IMR-90 (cell line): ENCODE measurements at regions not wholly inside any gene's neighbourhood (a gene's known extent, or its start where the extent isn't known, plus 50 kb on each side); places are given as distances from the start of the nearest gene placed in this dataset.

Experiments
- ATAC-seq: fragments of 200-7000 bp; cut with Tn5 transposase; 2 replicates; pipeline ENCODE4 v1.9.1; 2020; ENCODE audit warnings: low read depth, mild to moderate bottlenecking, moderate library complexity
- BruUV-seq: library from RNA; stranded (reverse); fragments of 400-500 nt; replicated peaks from 2 replicates; lab custom pipeline; 2021; lab: Mats Ljungman, UMichigan
- CTCF ChIA-PET: fragments of 300-600 bp; formaldehyde crosslinking; extraction: SDS; loops from one replicate; lab custom pipeline; 2021; ENCODE audit warnings: antibody characterized with exemption; lab: Yijun Ruan, JAX
- POLR2A ChIA-PET: fragments of 300-600 bp; sonication (Branson Sonifier 250); formaldehyde crosslinking; loops from one replicate; lab custom pipeline; 2022; ENCODE audit warnings: antibody characterized with exemption; ENCODE audit not compliant: unreplicated experiment; lab: Charles Lee
- DNase-seq: peaks from one replicate; pipeline ENCODE4 v3.0.0; 2013
- H2AFZ ChIP-seq: replicated peaks from 2 replicates; pipeline ENCODE3; 2013; ENCODE audit warnings: low read length, mild to moderate bottlenecking; ENCODE audit not compliant: poor library complexity
- H2AK5ac ChIP-seq: 2 replicates; pipeline ENCODE4 v1.6.1; 2013; ENCODE audit warnings: low read depth, low read length, inconsistent platforms
- H2AK9ac ChIP-seq: replicated peaks from 2 replicates; pipeline ENCODE3; 2013; ENCODE audit warnings: mild to moderate bottlenecking, low read depth, low read length, moderate library complexity; ENCODE audit not compliant: poor library complexity
- H2BK120ac ChIP-seq: 2 replicates; pipeline ENCODE4 v1.6.1; 2013; ENCODE audit warnings: low read depth, low read length, inconsistent platforms
- H2BK15ac ChIP-seq: 3 replicates; pipeline ENCODE4 v1.6.1; 2013; ENCODE audit warnings: low read depth, low read length, inconsistent platforms
- H2BK20ac ChIP-seq: 2 replicates; pipeline ENCODE4 v1.6.1; 2013; ENCODE audit warnings: low read depth, mild to moderate bottlenecking, inconsistent platforms, low read length, moderate library complexity
- H2BK5ac ChIP-seq: 2 replicates; pipeline ENCODE4 v1.6.1; 2013; ENCODE audit warnings: mild to moderate bottlenecking, low read depth, low read length, inconsistent platforms; ENCODE audit not compliant: poor library complexity, severe bottlenecking
- H3K14ac ChIP-seq: replicated peaks from 2 replicates; pipeline ENCODE4 v1.6.1; 2013; ENCODE audit warnings: low read depth, low read length, inconsistent platforms
- H3K18ac ChIP-seq: 2 replicates; pipeline ENCODE4 v1.6.1; 2013; ENCODE audit warnings: low read depth, low read length, control low read depth
- H3K23ac ChIP-seq: 2 replicates; pipeline ENCODE4 v1.6.1; 2013; ENCODE audit warnings: low read depth, low read length, inconsistent platforms
- H3K27ac ChIP-seq: 2 replicates; pipeline ENCODE4 v1.5.1; 2013; ENCODE audit warnings: mild to moderate bottlenecking, control low read depth, low read length; ENCODE audit not compliant: insufficient read depth
- H3K27me3 ChIP-seq: 2 replicates; pipeline ENCODE4 v1.6.1; 2013; ENCODE audit warnings: low read length; ENCODE audit not compliant: control insufficient read depth, insufficient read depth
- H3K36me3 ChIP-seq: 2 replicates; pipeline ENCODE4 v1.6.1; 2013; ENCODE audit warnings: low read length, mixed read lengths; ENCODE audit not compliant: control insufficient read depth, insufficient read depth
- H3K4ac ChIP-seq: 2 replicates; pipeline ENCODE4 v1.6.1; 2013; ENCODE audit warnings: low read depth, low read length, inconsistent platforms
- H3K4me1 ChIP-seq: 2 replicates; pipeline ENCODE4 v1.6.1; 2013; ENCODE audit warnings: low read length, mixed read lengths; ENCODE audit not compliant: control insufficient read depth, insufficient read depth
- H3K4me2 ChIP-seq: 2 replicates; pipeline ENCODE4 v1.6.1; 2013; ENCODE audit warnings: low read depth, mild to moderate bottlenecking, control low read depth, low read length, moderate library complexity
- H3K4me3 ChIP-seq: 2 replicates; pipeline ENCODE4 v1.5.1; 2013; ENCODE audit warnings: low read depth, mild to moderate bottlenecking, control low read depth, low read length, moderate library complexity; ENCODE audit not compliant: insufficient read depth
- H3K56ac ChIP-seq: 2 replicates; pipeline ENCODE4 v1.6.1; 2013; ENCODE audit warnings: low read length, inconsistent platforms; ENCODE audit not compliant: insufficient read depth; ENCODE audit errors: extremely low read depth
- H3K79me1 ChIP-seq, 2 experiments: 2 replicates each; pipeline ENCODE4 v1.6.1; 2013; ENCODE audit warnings: low read length in 2 of 2, inconsistent platforms in 1 of 2, low read depth in 1 of 2
- H3K9ac ChIP-seq: 2 replicates; pipeline ENCODE4 v1.6.1; 2013; ENCODE audit warnings: low read depth, low read length, control low read depth
- H3K9me1 ChIP-seq: 2 replicates; pipeline ENCODE4 v1.6.1; 2013; ENCODE audit warnings: low read length, inconsistent platforms; ENCODE audit not compliant: insufficient read depth
- H3K9me3 ChIP-seq: 2 replicates; pipeline ENCODE4 v1.6.1; 2013; ENCODE audit warnings: low read length; ENCODE audit not compliant: control insufficient read depth, insufficient read depth
- H4K20me1 ChIP-seq: 2 replicates; pipeline ENCODE4 v1.6.1; 2013; ENCODE audit warnings: low read length, inconsistent platforms; ENCODE audit not compliant: insufficient read depth
- H4K5ac ChIP-seq: 2 replicates; pipeline ENCODE4 v1.6.1; 2013; ENCODE audit warnings: mild to moderate bottlenecking, low read depth, low read length, control low read depth
- H4K8ac ChIP-seq, 2 experiments: 2 replicates each; pipeline ENCODE4 v1.6.1; 2013; ENCODE audit warnings: low read depth in 2 of 2, low read length in 2 of 2, control low read depth in 1 of 2, inconsistent platforms in 1 of 2
- H4K91ac ChIP-seq: 2 replicates; pipeline ENCODE4 v1.6.1; 2013; ENCODE audit warnings: low read depth, low read length, inconsistent platforms; ENCODE audit not compliant: insufficient read depth
- CEBPB ChIP-seq: IDR thresholded peaks from 2 replicates; pipeline ENCODE4 v1.6.1; 2012; ENCODE audit warnings: low read depth, low read length, improper control_type of control experiment
- MXI1 ChIP-seq: IDR thresholded peaks from 2 replicates; pipeline ENCODE4 v1.6.1; 2012; ENCODE audit warnings: low read depth, mild to moderate bottlenecking, low read length, moderate library complexity, borderline replicate concordance
- RAD21 ChIP-seq: IDR thresholded peaks from 2 replicates; pipeline ENCODE4 v1.6.1; 2012; ENCODE audit warnings: low read length, improper control_type of control experiment
- RCOR1 ChIP-seq: IDR thresholded peaks from 2 replicates; pipeline ENCODE4 v1.6.1; 2012; ENCODE audit warnings: mild to moderate bottlenecking, low read length, improper control_type of control experiment; ENCODE audit not compliant: insufficient replicate concordance
- RFX5 ChIP-seq: IDR thresholded peaks from 2 replicates; pipeline ENCODE4 v1.8.0; 2012; ENCODE audit warnings: low read depth, mild to moderate bottlenecking, low read length, moderate library complexity
- WGBS, 2 experiments: methylation state at CpG; one replicate each; pipeline versions ENCODE4 v1.1.5 to v1.1.7; 2013; ENCODE audit warnings: missing lambda C conversion rate in 2 of 2; ENCODE audit not compliant: insufficient read length in 1 of 2; ENCODE audit errors: extremely low coverage in 2 of 2; 5-methylcytosine and 5-hydroxymethylcytosine counted together
- dilution Hi-C: fragments of 300-500 bp; cut with HindIII; formaldehyde crosslinking; loops from one replicate; pipeline ENCODE4 v1.14.3; 2018; ENCODE audit warnings: low sequenced_read_pairs; ENCODE audit not compliant: unreplicated experiment
- in situ Hi-C: fragments of 300-500 bp; cut with MboI; formaldehyde crosslinking; loops from 3 replicates; pipeline ENCODE4 v1.14.3; 2019; ENCODE audit warnings: low sequenced_read_pairs, inconsistent platforms, mixed read lengths
- intact Hi-C: fragments of 100-400 bp; cut with micrococcal nuclease; formaldehyde crosslinking; loops from 2 replicates; pipeline ENCODE4 v1.10.0; 2022
- TF ChIP-seq, protein P1 (sequence below): fragments of 150-350 bp; IDR thresholded peaks from 2 replicates; pipeline ENCODE4 v1.6.1; 2017; ENCODE audit warnings: mild to moderate bottlenecking, antibody characterized with exemption, low read length, low read depth
- TF ChIP-seq, protein P2 (sequence below): fragments of 150-350 bp; IDR thresholded peaks from 2 replicates; pipeline ENCODE4 v1.6.1; 2016; ENCODE audit warnings: low read depth, mild to moderate bottlenecking, low read length, moderate library complexity, borderline replicate concordance

DNA sequence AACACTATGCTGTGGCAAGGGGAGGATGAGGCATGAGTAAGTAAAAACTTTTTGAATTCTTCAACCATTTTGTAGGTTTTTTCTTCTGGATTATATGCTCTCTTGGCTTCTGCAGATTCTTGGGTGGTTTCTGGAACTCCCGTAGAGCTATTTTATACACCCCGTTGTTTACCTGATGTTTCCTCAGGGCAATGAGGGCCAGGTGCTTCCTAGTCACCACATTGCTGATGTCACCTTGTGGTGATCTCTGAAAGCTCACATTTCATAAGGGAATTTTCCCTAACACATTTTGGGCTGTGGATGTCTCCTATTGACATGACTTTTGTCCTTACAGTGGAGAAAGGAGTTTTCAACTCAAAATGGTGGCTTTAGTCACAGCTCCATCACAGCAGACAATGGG is 356.6 kb downstream of the PLA2G4A start:
- WGBS, 2 experiments, result no CpG with 5 or more reads among the region's 2 CpGs
- in situ Hi-C loops, result no loop called here
- intact Hi-C loops, result no loop called here
- no peak for ATAC-seq
- no peaks in the 10 kb centered on the region for H3K36me3 ChIP-seq
- H3K27ac ChIP-seq, result no peak overlapping the region
- no peak overlapping the region for H3K23ac ChIP-seq
- H3K56ac ChIP-seq, result no peak overlapping the region
- no peak overlapping the region for H3K4ac ChIP-seq
- H3K4me3 ChIP-seq, result no peak overlapping the region
- no peaks in the 10 kb centered on the region for H3K4me1 ChIP-seq
- no peak overlapping the region for H2AK9ac ChIP-seq
- H4K5ac ChIP-seq, result no peak overlapping the region
- no peaks in the 10 kb centered on the region for H3K27me3 ChIP-seq
- TF ChIP-seq RFX5 (no peak), RAD21 (no peak), CEBPB (no peak), RCOR1 (no peak), MXI1 (no peak)
- TF ChIP-seq, protein P1, sequence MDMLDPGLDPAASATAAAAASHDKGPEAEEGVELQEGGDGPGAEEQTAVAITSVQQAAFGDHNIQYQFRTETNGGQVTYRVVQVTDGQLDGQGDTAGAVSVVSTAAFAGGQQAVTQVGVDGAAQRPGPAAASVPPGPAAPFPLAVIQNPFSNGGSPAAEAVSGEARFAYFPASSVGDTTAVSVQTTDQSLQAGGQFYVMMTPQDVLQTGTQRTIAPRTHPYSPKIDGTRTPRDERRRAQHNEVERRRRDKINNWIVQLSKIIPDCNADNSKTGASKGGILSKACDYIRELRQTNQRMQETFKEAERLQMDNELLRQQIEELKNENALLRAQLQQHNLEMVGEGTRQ, result no peak
- TF ChIP-seq, protein P2, sequence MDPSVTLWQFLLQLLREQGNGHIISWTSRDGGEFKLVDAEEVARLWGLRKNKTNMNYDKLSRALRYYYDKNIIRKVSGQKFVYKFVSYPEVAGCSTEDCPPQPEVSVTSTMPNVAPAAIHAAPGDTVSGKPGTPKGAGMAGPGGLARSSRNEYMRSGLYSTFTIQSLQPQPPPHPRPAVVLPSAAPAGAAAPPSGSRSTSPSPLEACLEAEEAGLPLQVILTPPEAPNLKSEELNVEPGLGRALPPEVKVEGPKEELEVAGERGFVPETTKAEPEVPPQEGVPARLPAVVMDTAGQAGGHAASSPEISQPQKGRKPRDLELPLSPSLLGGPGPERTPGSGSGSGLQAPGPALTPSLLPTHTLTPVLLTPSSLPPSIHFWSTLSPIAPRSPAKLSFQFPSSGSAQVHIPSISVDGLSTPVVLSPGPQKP, result no peak
- H4K91ac ChIP-seq, result no peak overlapping the region
- BruUV-seq, result no TSS peak
- no peak overlapping the region for H2BK5ac ChIP-seq
- H3K9me1 ChIP-seq, result no peaks in the 10 kb centered on the region
- no peak overlapping the region for H3K9ac ChIP-seq
- no peak overlapping the region for H4K8ac ChIP-seq
- H2AK5ac ChIP-seq, result no peak overlapping the region
- no peak overlapping the region for H3K14ac ChIP-seq
- no peak overlapping the region for H3K18ac ChIP-seq
- H3K79me1 ChIP-seq, result no peaks in the 10 kb centered on the region
- ChIA-PET POLR2A (no interaction called here), CTCF (no interaction called here)
- dilution Hi-C loops, result no loop called here
- no peaks in the 10 kb centered on the region for H3K9me3 ChIP-seq
- no peaks in the 10 kb centered on the region for H4K20me1 ChIP-seq
- DNase-seq, result no peak
- no peak overlapping the region for H2BK15ac ChIP-seq
- H2BK120ac ChIP-seq, result no peak overlapping the region
- no peak overlapping the region for H2BK20ac ChIP-seq
- H3K4me2 ChIP-seq, result no peak overlapping the region
- H2AFZ ChIP-seq, result no peak overlapping the region
